Effector CD4-positive, alpha-beta T cell (primary cell): ENCODE measurements at regions not wholly inside any gene's neighbourhood (a gene's known extent, or its start where the extent isn't known, plus 50 kb on each side); places are given as distances from the start of the nearest gene placed in this dataset.
"Not testable (repeated sequence)": the region's sequence is repeated elsewhere in the genome, so short reads cannot be mapped to it uniquely, and the experiment has no call there.

ENCODE experiments used
- DNase-seq: peaks from one replicate; pipeline ENCODE4 v3.0.0-alpha.2; 2020

GRCh38 chr3:66633402-66634381 lies 132.9 kb upstream of the LRIG1 start:
- no peak for DNase-seq

DNA sequence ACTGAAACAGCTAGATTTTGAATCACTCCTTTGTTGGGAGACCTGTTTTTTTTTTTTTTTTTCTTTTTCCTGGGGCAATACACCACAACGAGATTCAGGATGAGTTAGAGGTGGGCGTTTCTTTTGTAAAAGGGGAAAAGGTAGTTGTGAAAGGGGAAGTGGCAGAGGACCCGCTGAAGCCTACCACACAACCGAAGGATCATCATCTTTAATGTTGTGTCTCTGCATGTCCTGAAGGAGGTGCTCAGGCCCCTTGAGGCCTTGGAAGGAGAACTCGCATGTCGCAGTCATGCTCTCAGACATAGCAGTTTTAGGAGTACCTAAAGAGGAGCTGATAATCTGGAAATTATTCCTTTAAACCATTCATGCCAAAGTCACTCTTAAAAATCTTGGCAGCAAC lies 137.9 kb upstream of the LRIG1 start:
- DNase-seq, result no peak

GRCh38 chr3:66639809-66640356 lies 139.1 kb upstream of the LRIG1 start:
- DNase-seq, result no peak

DNA sequence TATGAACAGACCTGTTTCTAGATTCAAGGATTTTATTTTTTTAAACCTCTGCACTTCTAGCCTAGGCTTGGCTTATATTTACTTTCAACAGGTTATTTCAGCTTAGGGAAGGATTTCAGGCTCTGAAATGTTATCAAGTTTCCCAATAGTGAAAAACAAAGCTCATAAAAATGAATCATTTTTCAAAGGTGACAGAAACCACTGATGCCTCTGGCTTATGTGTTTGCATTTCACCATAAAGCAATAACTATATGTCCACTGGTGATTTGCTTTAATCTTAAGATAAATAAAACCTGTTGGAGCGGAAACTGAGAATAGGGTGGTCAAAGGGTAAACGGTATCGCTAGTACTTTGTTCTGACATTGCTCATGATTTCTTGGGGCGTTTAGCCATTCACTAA lies 141.2 kb upstream of the LRIG1 start:
- DNase-seq, result no peak

DNA sequence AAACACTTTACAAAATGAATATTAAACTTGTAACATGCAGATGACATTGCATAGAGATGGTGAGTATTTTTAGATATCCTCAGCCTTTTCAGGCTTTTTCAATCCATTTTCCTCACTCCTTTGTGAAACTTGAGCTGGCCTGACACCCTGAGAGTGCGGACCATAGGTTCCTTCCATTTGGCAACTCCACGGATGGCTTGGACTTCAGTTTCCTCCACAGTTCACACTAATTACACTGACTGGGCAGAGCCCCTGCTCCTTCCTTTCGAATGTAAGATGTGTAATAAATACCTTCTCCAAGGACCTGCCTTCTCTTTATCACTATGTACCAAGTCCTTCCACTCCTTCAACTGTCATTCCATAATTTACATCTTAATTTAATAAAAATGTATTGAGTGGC lies 141.7 kb upstream of the LRIG1 start:
- DNase-seq, result no peak

DNA sequence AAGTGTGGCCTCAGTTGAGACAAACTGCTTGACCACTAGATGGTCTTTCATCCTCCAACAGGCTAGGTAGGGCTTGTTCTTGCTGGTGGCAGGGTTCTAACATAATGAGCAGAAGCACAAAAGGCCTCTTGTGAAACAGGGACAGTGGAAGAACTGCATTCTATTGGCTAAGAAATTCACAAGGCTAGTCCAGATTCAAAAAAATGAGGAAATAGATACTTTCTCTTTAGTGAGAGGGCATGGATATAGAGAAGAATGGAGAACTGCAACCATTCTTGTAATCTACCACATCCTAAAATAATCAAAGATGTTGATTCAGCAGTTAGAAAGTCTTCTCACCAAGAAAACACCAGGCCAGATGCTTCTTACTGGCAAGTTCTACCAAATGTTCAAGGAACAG lies 143.7 kb upstream of the LRIG1 start:
- no peak for DNase-seq

DNA sequence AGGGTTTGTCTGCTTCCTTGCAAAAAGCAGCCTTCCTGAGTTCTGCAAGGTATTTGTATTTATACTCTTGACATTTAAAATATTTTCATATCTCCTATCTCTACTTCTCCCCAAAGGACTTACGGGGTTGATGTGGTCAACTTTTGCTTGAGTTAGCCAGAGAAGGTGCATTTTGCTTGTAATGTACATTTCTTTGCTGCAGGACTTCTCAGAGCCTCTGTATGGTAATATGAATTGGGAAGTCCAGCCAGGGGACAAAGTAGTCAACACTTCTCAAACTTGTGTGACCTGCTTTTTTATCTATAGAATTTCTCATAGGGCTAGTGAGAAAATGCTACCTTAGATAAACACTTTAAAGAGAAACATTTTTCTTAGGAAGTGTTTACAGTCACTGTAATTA lies 148.2 kb upstream of the LRIG1 start:
- DNase-seq, result no peak

DNA sequence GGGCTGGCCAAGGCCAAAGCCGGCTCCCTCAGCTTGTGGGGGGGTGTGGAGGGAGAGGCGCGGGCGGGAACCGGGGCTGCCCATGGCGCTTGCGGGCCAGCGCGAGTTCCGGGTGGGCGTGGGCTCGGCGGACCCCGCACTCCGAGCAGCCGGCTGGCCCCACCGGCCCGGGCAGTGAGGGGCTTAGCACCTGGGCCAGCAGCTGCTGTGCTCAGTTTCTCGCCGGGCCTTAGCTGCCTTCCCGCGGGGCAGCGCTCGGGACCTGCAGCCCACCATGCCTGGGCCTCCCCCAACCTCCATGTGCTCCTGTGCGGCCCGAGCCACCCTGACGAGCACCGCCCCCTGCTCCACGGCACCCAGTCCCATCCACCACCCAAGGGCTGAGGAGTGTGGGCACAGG lies 150.7 kb upstream of the LRIG1 start:
- not testable (repeated sequence) for DNase-seq

- not testable (repeated sequence) for DNase-seq
Observed at GRCh38 chr3:66652100-66652499, 151.3 kb upstream of the LRIG1 start.

GRCh38 chr3:66655044-66655443 lies 154.2 kb upstream of the LRIG1 start:
- no peak for DNase-seq

DNA sequence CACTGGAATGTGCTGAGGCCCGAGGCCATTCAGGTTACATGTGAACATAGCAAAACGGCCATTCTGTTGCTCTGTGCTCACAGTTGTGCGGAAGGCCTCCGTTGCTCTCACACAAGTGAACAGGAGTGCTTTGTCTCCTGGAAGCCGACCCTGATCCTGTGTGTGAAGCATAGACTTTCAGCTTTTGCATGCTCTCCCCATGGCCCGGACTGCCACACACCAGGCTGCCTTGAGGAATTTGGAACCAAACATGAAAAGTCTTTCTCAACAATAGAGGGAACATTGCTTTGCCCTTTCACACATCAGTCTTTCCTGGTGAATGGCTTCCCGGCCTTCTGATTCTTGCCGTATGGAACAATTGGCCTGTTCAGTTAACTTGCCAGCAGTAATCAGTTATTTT lies 154.8 kb upstream of the LRIG1 start:
- DNase-seq, result no peak

- no peak for DNase-seq
Observed at GRCh38 chr3:66656609-66657008, 155.8 kb upstream of the LRIG1 start.

DNA sequence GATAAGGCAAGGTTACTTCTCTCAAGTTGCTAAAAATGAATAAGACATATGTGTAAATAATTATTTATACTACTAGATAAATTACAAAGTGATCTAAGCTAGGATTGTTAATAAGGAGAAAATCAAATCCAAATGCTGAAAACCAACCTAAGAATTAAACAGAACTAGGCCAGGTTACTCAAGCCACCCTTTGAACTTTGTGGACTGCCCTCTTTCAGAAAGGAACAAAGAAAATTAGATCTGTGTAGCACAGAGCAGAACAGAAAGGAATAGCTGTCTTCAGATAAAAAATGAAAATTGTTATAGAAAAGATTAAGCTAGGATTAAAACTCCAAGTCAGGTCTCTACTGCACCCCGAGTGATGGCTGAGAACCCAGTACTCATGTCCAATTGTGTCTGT lies 158.2 kb upstream of the LRIG1 start:
- DNase-seq, result no peak

DNA sequence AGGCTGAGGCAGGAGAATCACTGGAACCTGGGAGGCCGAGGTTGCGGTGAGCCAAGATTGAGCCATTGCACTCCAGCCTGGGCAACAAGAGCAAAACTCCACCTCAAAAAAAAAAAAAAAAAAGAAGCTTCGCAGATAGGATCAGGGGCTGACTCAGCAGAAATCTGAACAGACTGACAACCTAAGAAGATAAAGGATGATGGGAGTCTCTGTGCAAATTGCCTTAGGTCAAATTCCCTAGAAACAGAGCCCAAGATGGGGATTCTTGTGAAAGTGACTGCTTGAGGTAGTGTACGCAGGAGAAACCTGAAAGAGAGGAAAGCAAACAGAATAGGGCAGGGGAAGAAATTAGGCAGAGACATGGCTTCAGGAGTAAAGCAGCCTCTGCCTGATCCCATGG lies 160.8 kb upstream of the LRIG1 start:
- DNase-seq, result no peak

- DNase-seq, result no peak
Observed at GRCh38 chr3:66662894-66663293, 162.1 kb upstream of the LRIG1 start.

DNA sequence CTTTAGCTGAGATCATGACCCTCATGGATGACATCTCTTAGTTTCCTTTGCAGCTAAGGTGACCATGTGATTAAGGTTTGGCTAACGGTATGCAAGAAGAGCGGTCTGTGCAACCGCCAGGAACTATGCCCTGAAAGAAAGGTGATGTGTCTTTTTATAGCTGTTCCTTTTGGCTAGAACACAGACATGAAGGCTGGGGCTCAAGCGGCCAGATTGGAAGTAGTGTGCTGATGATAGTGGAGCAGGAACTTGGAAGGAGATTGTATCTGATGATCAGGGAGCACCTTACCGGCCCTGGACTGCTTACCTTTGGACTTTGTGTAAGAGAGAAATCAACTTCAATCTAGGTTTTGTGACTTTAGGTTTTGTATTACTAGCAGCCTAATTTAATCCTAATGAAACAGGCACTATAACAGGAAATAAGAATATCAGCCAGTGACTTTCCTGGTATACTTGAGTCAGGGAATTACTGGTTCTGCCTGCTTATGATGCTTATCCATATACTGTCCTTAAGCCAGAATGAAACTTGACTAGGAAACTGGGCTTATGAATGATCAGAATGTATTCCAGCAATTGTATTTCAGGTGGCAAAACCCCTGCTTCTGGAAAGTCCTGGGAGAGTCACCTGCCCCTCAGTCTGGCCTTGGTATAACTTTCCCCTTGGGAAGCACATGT lies 164.3 kb upstream of the LRIG1 start:
- DNase-seq, result no peak

GRCh38 chr3:66666362-66666761 lies 165.5 kb upstream of the LRIG1 start:
- DNase-seq, result no peak

- DNase-seq, result no peak
Observed at GRCh38 chr3:66667263-66667662, 166.4 kb upstream of the LRIG1 start.

DNA sequence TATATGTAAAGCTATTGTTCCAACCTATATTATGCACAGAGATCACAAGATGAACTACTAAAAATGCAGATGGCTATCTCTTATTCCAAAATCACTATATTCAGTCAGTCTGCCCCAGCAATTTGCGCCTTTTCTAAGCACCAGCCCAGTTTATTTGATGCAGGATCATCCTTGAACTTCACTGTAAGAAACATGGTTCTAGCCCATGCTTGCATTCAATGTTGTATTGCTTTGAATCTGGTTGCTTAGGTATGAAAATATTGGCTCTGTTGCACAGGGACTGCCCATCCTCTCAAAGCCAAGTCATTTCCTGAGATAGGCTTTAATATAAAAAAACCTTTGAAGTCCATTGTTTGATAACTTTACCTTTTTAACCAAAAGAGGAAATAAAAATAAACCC lies 170.5 kb upstream of the LRIG1 start:
- no peak for DNase-seq

DNA sequence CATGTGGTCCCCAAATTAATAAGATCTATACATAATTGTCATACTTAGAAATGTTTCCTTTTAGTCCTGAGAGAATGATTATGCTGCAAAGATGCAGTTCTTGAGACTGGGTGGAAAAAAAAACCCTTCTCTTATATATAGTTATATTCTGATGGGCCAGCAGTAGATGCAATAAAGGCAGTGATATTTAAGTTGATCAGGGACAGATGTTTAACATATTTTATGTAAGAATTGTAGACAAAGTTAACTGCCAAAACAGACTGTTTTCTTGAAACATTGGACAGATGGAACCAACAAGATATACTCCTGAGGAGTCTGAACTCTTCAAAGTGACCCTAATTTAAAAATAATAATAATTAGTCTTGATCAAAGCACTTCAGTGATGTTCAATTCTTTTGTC lies 172.0 kb upstream of the LRIG1 start:
- DNase-seq, result no peak

- DNase-seq, result no peak
Observed at GRCh38 chr3:66673293-66673692, 172.5 kb upstream of the LRIG1 start.

DNA sequence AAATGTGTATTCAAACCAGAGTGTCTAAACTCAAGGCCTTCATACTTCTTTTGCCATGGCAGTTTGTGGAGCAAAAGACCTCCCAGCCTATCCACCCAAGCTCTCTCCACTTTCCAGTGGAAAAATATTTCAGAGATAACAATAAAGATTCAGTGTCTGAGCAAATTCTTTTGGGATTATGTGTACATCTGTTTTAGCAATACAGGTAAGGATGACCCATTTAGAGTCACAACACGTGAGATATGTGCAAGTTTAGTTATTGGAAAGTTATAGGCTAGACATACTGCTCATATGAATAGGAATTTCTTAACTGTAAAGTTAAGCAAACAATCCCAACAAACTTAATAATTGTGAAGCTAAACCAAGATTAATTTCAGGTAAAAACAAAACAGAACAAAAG lies 174.5 kb upstream of the LRIG1 start:
- no peak for DNase-seq

- DNase-seq, result no peak
Observed at GRCh38 chr3:66692042-66692765, 191.4 kb upstream of the LRIG1 start.
